Breast epithelium (tissue), 3 donors: ENCODE measurements at regions not wholly inside any gene's neighbourhood (a gene's known extent, or its start where the extent isn't known, plus 50 kb on each side); places are given as distances from the start of the nearest gene placed in this dataset.

ENCODE experiments used
- POLR2A ChIP-seq: fragments of 450-650 bp; IDR thresholded peaks from one replicate; pipeline ENCODE4 v1.6.1; 2016; ENCODE audit warnings: antibody characterized with exemption, mild to moderate bottlenecking, moderate library complexity
- TF ChIP-seq, protein P1 (sequence below), 3 donors: fragments of 450-650 bp; IDR thresholded peaks; one replicate each; pipeline ENCODE4 v1.5.1; 2016 to 2017; ENCODE audit warnings: antibody characterized with exemption in 3 of 3, mild to moderate bottlenecking in 3 of 3, moderate library complexity in 3 of 3

DNA sequence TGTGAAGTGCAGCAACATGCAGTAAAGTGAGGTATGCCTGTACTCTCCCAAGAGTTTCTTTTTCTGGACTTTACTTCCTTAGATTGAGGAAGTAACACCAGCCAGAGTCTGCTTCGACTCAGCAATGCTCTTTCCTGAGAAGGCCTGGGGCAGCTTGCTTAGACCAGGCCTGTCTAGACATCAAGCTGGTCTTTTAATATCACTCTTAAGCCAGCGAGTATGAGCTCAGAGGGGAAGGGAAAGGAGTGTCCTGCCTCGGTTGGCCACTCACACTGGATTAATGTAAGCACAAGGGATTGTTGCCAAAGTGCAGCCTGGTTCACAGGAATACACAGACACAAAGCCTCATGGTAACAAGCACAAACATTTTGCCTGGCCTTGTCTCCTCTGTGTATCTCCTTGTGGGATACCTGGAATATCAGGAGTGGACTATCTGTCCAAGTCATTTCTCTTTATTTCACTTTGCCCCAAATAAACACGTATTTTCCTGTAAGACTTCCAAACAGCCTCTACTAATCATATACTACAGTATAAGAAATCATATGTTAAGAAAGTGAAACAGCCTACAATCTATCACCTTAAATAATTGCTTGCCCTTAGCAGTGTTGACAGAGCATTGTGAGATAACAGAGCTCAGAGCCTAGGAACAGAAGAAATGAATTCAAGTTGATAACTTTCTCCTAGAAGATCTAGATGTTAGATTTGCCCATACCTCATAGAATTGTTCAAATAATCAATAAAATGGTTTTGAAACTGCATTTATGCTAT, 121.2 kb upstream of the DAAM1 start:
- no peak for TF ChIP-seq POLR2A
- TF ChIP-seq, protein P1, sequence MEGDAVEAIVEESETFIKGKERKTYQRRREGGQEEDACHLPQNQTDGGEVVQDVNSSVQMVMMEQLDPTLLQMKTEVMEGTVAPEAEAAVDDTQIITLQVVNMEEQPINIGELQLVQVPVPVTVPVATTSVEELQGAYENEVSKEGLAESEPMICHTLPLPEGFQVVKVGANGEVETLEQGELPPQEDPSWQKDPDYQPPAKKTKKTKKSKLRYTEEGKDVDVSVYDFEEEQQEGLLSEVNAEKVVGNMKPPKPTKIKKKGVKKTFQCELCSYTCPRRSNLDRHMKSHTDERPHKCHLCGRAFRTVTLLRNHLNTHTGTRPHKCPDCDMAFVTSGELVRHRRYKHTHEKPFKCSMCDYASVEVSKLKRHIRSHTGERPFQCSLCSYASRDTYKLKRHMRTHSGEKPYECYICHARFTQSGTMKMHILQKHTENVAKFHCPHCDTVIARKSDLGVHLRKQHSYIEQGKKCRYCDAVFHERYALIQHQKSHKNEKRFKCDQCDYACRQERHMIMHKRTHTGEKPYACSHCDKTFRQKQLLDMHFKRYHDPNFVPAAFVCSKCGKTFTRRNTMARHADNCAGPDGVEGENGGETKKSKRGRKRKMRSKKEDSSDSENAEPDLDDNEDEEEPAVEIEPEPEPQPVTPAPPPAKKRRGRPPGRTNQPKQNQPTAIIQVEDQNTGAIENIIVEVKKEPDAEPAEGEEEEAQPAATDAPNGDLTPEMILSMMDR (IDR thresholded peaks at IDR 0.05): no peak
